Liver (tissue), 8 donors: ENCODE measurements at regions not wholly inside any gene's neighbourhood (a gene's known extent, or its start where the extent isn't known, plus 50 kb on each side); places are given as distances from the start of the nearest gene placed in this dataset.

Source experiments
- DNase-seq: peaks from one replicate; pipeline ENCODE4 v3.0.0-alpha.2; 2017; ENCODE audit warnings: low spot score
- H3K27ac ChIP-seq, 2 donors: one replicate each; pipeline ENCODE4 v1.7.0; 2013; ENCODE audit warnings: inconsistent platforms in 2 of 2, low read length in 2 of 2, control low read depth in 1 of 2, low read depth in 1 of 2, mild to moderate bottlenecking in 1 of 2
- H3K27me3 ChIP-seq, 4 donors: one replicate each; pipeline versions ENCODE4 v1.6.1 to v1.7.0; 2013; ENCODE audit warnings: low read length in 3 of 4, inconsistent platforms in 1 of 4, mild to moderate bottlenecking in 1 of 4, moderate library complexity in 1 of 4; ENCODE audit not compliant: control insufficient read depth in 4 of 4, insufficient read depth in 4 of 4
- H3K36me3 ChIP-seq, 4 donors: one replicate each; pipeline versions ENCODE4 v1.6.1 to v1.7.0; 2013; ENCODE audit warnings: low read length in 3 of 4, mild to moderate bottlenecking in 3 of 4, low read depth in 1 of 4, moderate library complexity in 1 of 4; ENCODE audit not compliant: control insufficient read depth in 4 of 4, insufficient read depth in 3 of 4
- H3K4me1 ChIP-seq, 4 donors: one replicate each; pipeline versions ENCODE4 v1.6.1 to v1.7.0; 2013; ENCODE audit warnings: low read length in 3 of 4, mild to moderate bottlenecking in 3 of 4, moderate library complexity in 1 of 4; ENCODE audit not compliant: control insufficient read depth in 4 of 4, insufficient read depth in 4 of 4
- H3K4me3 ChIP-seq, 3 donors: one replicate each; pipeline versions ENCODE4 v1.6.1 to v1.7.0; 2013; ENCODE audit warnings: low read length in 3 of 3, control low read depth in 1 of 3, low read depth in 1 of 3, mild to moderate bottlenecking in 1 of 3
- H3K9ac ChIP-seq, 2 donors: one replicate each; pipeline ENCODE4 v1.7.0; 2013; ENCODE audit warnings: low read length in 2 of 2, mild to moderate bottlenecking in 2 of 2, moderate library complexity in 2 of 2, control low read depth in 1 of 2, low read depth in 1 of 2
- H3K9me3 ChIP-seq, 4 donors: one replicate each; pipeline versions ENCODE4 v1.6.1 to v1.7.0; 2013; ENCODE audit warnings: low read length in 3 of 4; ENCODE audit not compliant: control insufficient read depth in 4 of 4
- ATF3 ChIP-seq: IDR thresholded peaks from 2 replicates; pipeline ENCODE4 v1.6.1; 2016; ENCODE audit warnings: antibody characterized with exemption
- CTCF ChIP-seq: fragments of 150-350 bp; IDR thresholded peaks from 2 replicates; pipeline ENCODE4 v1.5.1; 2017; ENCODE audit warnings: improper control_type of control experiment, low read depth, low read length; ENCODE audit not compliant: missing input control
- EGR1 ChIP-seq, 2 donors: IDR thresholded peaks; 2 replicates each; pipeline ENCODE4 v1.6.1; 2016 to 2018; ENCODE audit warnings: antibody characterized with exemption in 2 of 2, low read depth in 2 of 2
- FOXA1 ChIP-seq: IDR thresholded peaks from 2 replicates; pipeline ENCODE4 v1.6.1; 2016; ENCODE audit warnings: antibody characterized with exemption
- FOXA2 ChIP-seq: IDR thresholded peaks from 2 replicates; pipeline ENCODE4 v1.6.1; 2016; ENCODE audit warnings: antibody characterized with exemption
- GABPA ChIP-seq, 2 donors: IDR thresholded peaks in 1 of 2; conservative IDR thresholded peaks in 1 of 2; 2 replicates each; pipeline ENCODE4 v1.6.1; 2016; ENCODE audit warnings: antibody characterized with exemption in 2 of 2, mild to moderate bottlenecking in 1 of 2, moderate library complexity in 1 of 2
- HNF4A ChIP-seq, 2 donors: conservative IDR thresholded peaks; 2 replicates each; pipeline ENCODE4 v1.6.1; 2016; ENCODE audit warnings: antibody characterized with exemption in 2 of 2, mild to moderate bottlenecking in 2 of 2
- HNF4G ChIP-seq: IDR thresholded peaks from 2 replicates; pipeline ENCODE4 v1.6.1; 2016; ENCODE audit warnings: antibody characterized with exemption
- JUND ChIP-seq, 2 donors: IDR thresholded peaks; 2 replicates each; pipeline ENCODE4 v1.6.1; 2016; ENCODE audit warnings: antibody characterized with exemption in 2 of 2
- NR2F2 ChIP-seq: IDR thresholded peaks from 2 replicates; pipeline ENCODE4 v1.6.1; 2016; ENCODE audit warnings: antibody characterized with exemption
- RAD21 ChIP-seq, 2 donors: IDR thresholded peaks; 2 replicates each; pipeline ENCODE4 v1.6.1; 2016; ENCODE audit warnings: antibody characterized with exemption in 2 of 2, mild to moderate bottlenecking in 2 of 2
- REST ChIP-seq: IDR thresholded peaks from 2 replicates; pipeline ENCODE4 v1.6.1; 2016; ENCODE audit warnings: antibody characterized with exemption, mild to moderate bottlenecking
- RXRA ChIP-seq, 2 donors: IDR thresholded peaks; 2 replicates each; pipeline ENCODE4 v1.6.1; 2017 to 2018; ENCODE audit warnings: antibody characterized with exemption in 2 of 2, mild to moderate bottlenecking in 1 of 2
- SP1 ChIP-seq: IDR thresholded peaks from 2 replicates; pipeline ENCODE4 v1.6.1; 2018; ENCODE audit warnings: antibody characterized with exemption, mild to moderate bottlenecking
- TAF1 ChIP-seq: conservative IDR thresholded peaks from 2 replicates; pipeline ENCODE4 v1.6.1; 2016; ENCODE audit warnings: antibody characterized with exemption, mild to moderate bottlenecking
- YY1 ChIP-seq: IDR thresholded peaks from 2 replicates; pipeline ENCODE4 v1.6.1; 2016; ENCODE audit warnings: antibody characterized with exemption, mild to moderate bottlenecking
- ZBTB33 ChIP-seq: IDR thresholded peaks from 2 replicates; pipeline ENCODE4 v1.6.1; 2016; ENCODE audit warnings: antibody characterized with exemption
- WGBS: extraction: QIAGEN DNeasy Blood & Tissue Kit; methylation state at CpG from one replicate; pipeline ENCODE4 v1.1.7; 2013; 5-methylcytosine and 5-hydroxymethylcytosine counted together
- donor health status: healthy.
- donor health status: healthy.
- donor health status: healthy.
- donor health status: healthy.
- donor health status: healthy.

- Histone ChIP-seq H3K9ac (no peak overlapping the region), H3K4me1 (peaks cover 0 to 5% (median 0%) of the 10 kb centered on the region in 4 donors), H3K4me3 (no peak overlapping the region), H3K36me3 (no peaks in the 10 kb centered on the region), H3K9me3 (no peaks in the 10 kb centered on the region), H3K27ac (no peak overlapping the region), H3K27me3 (no peaks in the 10 kb centered on the region)
- DNase-seq, result no peak
- 61% methylated on average over 4 of the region's 4 CpGs for WGBS
- no peak for TF ChIP-seq TAF1
- TF ChIP-seq GABPA (IDR thresholded peaks at IDR 0.05 in 1 of 2, conservative IDR thresholded peaks at IDR 0.05 in 1 of 2), result no peak
Observed at GRCh38 chr6:95366414-95366813, 210.9 kb upstream of the MANEA start.

- TF ChIP-seq EGR1 (IDR thresholded peaks at IDR 0.05; ENCODE audit: low read depth in 2 of 2) (no peak), RAD21 (IDR thresholded peaks at IDR 0.05) (no peak), SP1 (no peak), YY1 (no peak), RXRA (IDR thresholded peaks at IDR 0.05) (no peak), CTCF (no peak), ZBTB33 (no peak), TAF1 (no peak), GABPA (IDR thresholded peaks at IDR 0.05 in 1 of 2, conservative IDR thresholded peaks at IDR 0.05 in 1 of 2) (no peak), ATF3 (no peak), HNF4G (no peak), NR2F2 (no peak), REST (no peak), FOXA1 (no peak), HNF4A (conservative IDR thresholded peaks at IDR 0.05) (no peak), JUND (IDR thresholded peaks at IDR 0.05) (no peak), FOXA2 (no peak)
- WGBS, result 83% methylated on average over 2 of the region's 2 CpGs
Observed at GRCh38 chr6:95383878-95384277, 193.5 kb upstream of the MANEA start.

More at GRCh38 chr6:95383878-95384277, 193.5 kb upstream of the MANEA start:
- no peak for DNase-seq
- Histone ChIP-seq H3K4me1 (no peaks in the 10 kb centered on the region), H3K36me3 (no peaks in the 10 kb centered on the region), H3K27me3 (no peaks in the 10 kb centered on the region), H3K4me3 (no peak overlapping the region), H3K9ac (no peak overlapping the region), H3K9me3 (no peaks in the 10 kb centered on the region), H3K27ac (no peak overlapping the region)
